ENCODE measurements at regions not wholly inside any gene's neighbourhood (a gene's known extent, or its start where the extent isn't known, plus 50 kb on each side); places are given as distances from the start of the nearest gene placed in this dataset.
"Not testable (repeated sequence)": the region's sequence is repeated elsewhere in the genome, so short reads cannot be mapped to it uniquely, and the experiment has no call there.

DNA sequence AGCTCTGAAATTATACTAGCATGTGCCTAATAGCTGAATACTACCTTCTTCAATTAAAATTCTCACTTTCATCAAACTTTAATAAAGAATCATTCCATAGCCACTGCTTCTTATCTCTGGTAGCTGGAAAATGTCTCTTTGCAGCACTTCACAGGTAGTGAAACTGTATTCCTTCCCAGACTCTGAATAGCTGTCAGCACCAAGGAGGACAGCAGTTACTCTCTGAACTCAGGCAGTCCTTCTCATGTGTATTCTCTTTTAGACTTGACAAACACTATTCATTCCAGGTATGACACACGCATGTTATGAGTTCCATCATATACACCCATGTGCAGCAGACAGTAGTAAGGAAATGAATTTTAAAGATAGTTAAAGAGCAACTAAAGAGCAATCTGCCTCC is 627.1 kb downstream of the EFNA5 start:
- DNase-seq (ENCODE audit: low spot score in 2 of 2) = no peak
- no peak for ATAC-seq
- peaks cover under 1 to 4% of the 10 kb centered on the region in 2 donors for H3K9me3 Mint-ChIP-seq
- no peak overlapping the region for H3K27ac Mint-ChIP-seq
- no peaks in the 10 kb centered on the region for H3K36me3 Mint-ChIP-seq

DNA sequence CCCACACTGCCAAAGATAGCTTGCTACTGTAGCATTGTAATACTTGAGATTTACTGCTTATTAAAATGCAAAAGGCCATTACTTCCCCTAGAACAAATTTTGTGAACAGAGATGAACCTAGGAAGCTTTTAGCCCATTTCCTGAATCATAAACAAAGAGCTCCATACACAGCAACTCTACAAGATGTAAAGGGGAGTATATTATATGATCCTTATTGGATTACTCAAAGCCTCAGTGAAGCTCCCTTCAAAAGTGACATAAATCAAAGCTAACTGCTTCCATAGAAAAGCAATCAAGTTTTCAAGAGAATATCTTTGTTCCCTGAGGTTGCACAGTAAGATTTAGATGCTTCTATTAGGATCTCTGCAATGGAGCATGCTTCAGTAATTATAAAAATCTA is 629.8 kb downstream of the EFNA5 start:
- DNase-seq (ENCODE audit: low spot score in 2 of 2) (no peak), ATAC-seq (no peak)
- no peaks in the 10 kb centered on the region for H3K36me3 Mint-ChIP-seq
- no peak overlapping the region for H3K27ac Mint-ChIP-seq
- H3K9me3 Mint-ChIP-seq = peaks cover 12 to 23% of the 10 kb centered on the region in 2 donors

DNA sequence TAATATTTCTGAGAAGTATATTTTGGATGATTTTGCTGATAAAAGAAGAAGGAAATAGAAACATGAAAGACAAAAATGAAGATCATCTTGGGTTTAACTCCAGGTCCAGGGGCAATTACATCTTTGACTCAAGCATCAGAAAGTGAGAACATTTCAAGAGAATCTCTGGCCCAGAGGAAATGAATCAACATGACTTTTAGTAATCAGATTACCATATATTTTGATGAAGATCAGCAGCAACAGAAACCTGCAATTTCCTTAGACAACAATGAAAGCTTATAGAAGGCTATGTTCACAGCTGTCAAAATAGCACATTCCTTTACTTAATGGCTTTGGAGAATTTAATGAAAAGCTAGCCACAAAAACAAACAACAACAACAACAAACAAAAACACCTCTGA is 638.1 kb downstream of the EFNA5 start:
- ATAC-seq (no peak), DNase-seq (ENCODE audit: low spot score in 2 of 2) (no peak)
- Mint-ChIP-seq H3K9me3 (peaks cover 5 to 12% of the 10 kb centered on the region in 2 donors), H3K36me3 (no peaks in the 10 kb centered on the region), H3K27ac (no peak overlapping the region)

GRCh38 chr5:107028938-107029337 is 641.8 kb downstream of the EFNA5 start:
- H3K27ac Mint-ChIP-seq = no peak overlapping the region
- H3K9me3 Mint-ChIP-seq = peaks cover 0 to 8% of the 10 kb centered on the region in 2 donors
- ATAC-seq (no peak), DNase-seq (ENCODE audit: low spot score in 2 of 2) (no peak)
- no peaks in the 10 kb centered on the region for H3K36me3 Mint-ChIP-seq

DNA sequence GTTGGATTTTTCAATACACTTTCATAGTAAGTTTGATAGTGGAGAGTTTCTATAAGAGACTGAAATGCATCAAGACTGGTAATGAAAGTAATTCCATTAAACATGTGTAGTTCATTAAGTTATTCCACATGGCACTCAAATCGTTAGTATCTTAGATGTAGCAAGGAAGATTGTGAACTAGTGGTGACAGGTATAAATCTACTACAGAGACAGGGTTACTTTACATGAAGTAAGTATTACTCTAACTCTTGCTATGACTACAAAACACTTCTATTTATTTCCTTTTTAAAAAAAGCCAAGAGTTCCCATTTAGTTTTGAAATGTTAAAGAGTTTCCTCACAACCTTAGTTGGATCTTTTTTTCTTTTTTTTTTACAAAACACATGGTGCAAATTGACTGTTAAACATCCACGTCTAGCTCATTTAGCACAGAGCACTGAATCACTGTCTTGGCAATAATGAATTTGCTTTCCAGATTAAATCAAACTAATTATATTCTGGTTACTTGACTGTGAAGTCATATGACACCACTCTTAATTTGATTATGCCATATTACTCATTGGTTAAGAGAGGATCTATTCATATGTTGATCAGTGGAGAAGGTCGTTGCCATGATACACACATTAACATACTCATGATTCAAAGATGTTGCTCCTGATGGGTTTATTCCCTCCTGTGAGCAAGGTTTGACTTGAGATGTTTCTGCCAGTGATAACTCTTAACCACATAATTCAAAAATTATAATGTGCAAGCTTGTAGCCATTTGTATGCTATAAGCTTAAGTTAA is 644.8 kb downstream of the EFNA5 start:
- no peak for DNase-seq (ENCODE audit: low spot score in 2 of 2)
- no peaks in the 10 kb centered on the region for H3K36me3 Mint-ChIP-seq
- no peak for ATAC-seq
- H3K27ac Mint-ChIP-seq = no peak overlapping the region
- peaks cover 0 to 11% of the 10 kb centered on the region in 2 donors for H3K9me3 Mint-ChIP-seq

DNA sequence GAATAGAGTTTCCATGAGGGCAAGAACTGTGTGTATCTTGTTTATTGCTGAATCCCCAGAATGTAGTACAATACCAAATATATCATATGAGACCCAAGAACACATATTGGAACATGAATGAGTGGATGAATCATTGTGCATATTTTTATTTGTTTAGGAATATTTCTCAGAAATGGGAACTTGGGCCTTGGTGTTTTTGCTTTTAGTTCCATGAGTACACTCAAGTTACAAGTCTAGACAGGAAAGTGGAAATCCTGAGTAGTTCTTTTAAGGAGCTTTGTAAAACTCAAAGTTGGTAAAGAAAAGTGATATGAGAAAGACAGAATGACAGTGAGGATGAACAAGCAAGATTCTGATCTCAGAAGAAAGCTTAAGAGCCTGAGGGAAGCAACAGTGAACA is 647.0 kb downstream of the EFNA5 start:
- H3K36me3 Mint-ChIP-seq = no peaks in the 10 kb centered on the region
- no peak overlapping the region for H3K27ac Mint-ChIP-seq
- H3K9me3 Mint-ChIP-seq = peaks cover 0 to 11% of the 10 kb centered on the region in 2 donors
- ATAC-seq (no peak), DNase-seq (ENCODE audit: low spot score in 2 of 2) (no peak)

DNA sequence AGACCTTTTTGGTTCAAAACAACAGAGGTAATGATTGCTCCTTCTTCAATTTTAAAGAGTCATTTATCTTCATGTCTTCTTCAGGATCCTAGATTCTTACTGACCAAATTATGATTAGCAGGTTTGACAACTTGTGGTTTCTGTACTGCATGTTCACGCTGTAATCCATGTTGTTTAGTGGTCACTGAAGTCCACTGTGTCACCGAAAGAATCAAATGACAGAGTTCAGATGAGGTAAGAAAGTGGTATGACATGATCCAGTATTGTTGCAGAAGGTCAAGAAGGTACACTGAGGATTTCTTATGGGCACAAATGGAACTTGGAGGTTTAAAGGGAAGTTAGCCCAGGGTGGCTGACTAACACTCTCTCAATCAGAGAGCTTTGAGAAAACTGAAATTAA is 649.2 kb downstream of the EFNA5 start:
- Mint-ChIP-seq H3K27ac (no peak overlapping the region), H3K9me3 (peaks cover 0 to 9% of the 10 kb centered on the region in 2 donors), H3K36me3 (no peaks in the 10 kb centered on the region)
- no peak for DNase-seq (ENCODE audit: low spot score in 2 of 2)
- no peak for ATAC-seq

GRCh38 chr5:107020626-107021025 is 650.1 kb downstream of the EFNA5 start:
- H3K9me3 Mint-ChIP-seq = peaks cover 0 to 9% of the 10 kb centered on the region in 2 donors

DNA sequence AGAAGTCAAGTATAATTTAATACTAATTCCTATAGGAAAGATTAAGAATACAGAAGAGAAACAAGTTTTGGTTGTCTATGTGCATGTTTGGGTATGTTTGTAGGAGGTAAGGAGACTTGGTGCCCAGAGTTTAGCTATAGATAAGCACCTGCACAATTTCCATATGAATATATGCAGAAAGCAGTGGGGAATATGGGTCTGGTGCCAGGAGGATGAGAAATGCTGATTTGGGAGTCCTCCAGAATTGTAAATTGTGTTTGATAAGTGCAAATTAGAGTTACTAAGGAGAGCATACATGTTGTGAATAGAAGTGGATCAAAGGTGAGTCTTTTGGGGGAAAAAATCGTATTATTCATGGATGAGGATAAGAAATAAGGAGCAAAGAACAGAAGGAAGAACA is 653.1 kb downstream of the EFNA5 start:
- DNase-seq (ENCODE audit: low spot score in 2 of 2) (no peak), ATAC-seq (no peak)
- Mint-ChIP-seq H3K36me3 (no peaks in the 10 kb centered on the region), H3K27ac (no peak overlapping the region), H3K9me3 (peaks cover 4 to 12% of the 10 kb centered on the region in 2 donors)

More at GRCh38 chr5:107020626-107021025, 650.1 kb downstream of the EFNA5 start:
- Mint-ChIP-seq H3K36me3 (no peaks in the 10 kb centered on the region), H3K27ac (no peak overlapping the region)
- ATAC-seq = no peak
- no peak for DNase-seq (ENCODE audit: low spot score in 2 of 2)

- Mint-ChIP-seq H3K9me3 (peaks cover 8 to 16% of the 10 kb centered on the region in 2 donors), H3K36me3 (no peaks in the 10 kb centered on the region), H3K27ac (no peak overlapping the region)
- ATAC-seq = no peak
- DNase-seq (ENCODE audit: low spot score in 2 of 2) = no peak
Observed at GRCh38 chr5:107012371-107012770, 658.4 kb downstream of the EFNA5 start.

DNA sequence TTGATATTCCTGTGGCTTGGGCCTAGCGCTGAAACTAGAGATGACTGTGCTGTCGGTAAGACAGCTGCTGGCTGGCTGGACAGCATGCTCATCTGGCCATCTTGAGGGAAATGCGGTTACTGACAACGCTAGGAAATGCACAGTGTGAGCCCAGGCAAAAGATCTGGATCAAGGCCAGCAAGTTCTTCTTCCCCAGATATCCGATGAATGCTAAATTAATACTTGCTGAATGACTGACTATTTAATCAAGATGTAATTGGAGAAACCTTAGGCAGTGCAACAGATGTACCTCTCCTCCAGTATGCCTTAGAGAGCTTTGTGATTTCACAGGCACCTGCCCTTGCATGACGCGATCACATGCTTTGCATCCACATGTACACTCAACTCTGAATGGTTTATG is 659.1 kb downstream of the EFNA5 start:
- H3K27ac Mint-ChIP-seq = no peak overlapping the region
- peaks cover 8 to 16% of the 10 kb centered on the region in 2 donors for H3K9me3 Mint-ChIP-seq
- no peak for DNase-seq (ENCODE audit: low spot score in 2 of 2)
- H3K36me3 Mint-ChIP-seq = no peaks in the 10 kb centered on the region
- no peak for ATAC-seq

- no peak overlapping the region for H3K27ac Mint-ChIP-seq
- DNase-seq (ENCODE audit: low spot score in 2 of 2) (no peak), ATAC-seq (no peak)
- no peaks in the 10 kb centered on the region for H3K36me3 Mint-ChIP-seq
- H3K9me3 Mint-ChIP-seq = peaks cover 6 to 13% of the 10 kb centered on the region in 2 donors
Observed at GRCh38 chr5:107010060-107010459, 660.7 kb downstream of the EFNA5 start.

GRCh38 chr5:107005653-107006052 is 665.1 kb downstream of the EFNA5 start:
- ATAC-seq = no peak
- DNase-seq (ENCODE audit: low spot score in 2 of 2) = no peak
- no peak overlapping the region for H3K27ac Mint-ChIP-seq
- peaks cover 4% of the 10 kb centered on the region in 2 donors for H3K9me3 Mint-ChIP-seq
- H3K36me3 Mint-ChIP-seq = no peaks in the 10 kb centered on the region

GRCh38 chr5:107005161-107005560 is 665.6 kb downstream of the EFNA5 start:
- ATAC-seq = no peak
- peaks cover 2 to 4% of the 10 kb centered on the region in 2 donors for H3K9me3 Mint-ChIP-seq
- H3K36me3 Mint-ChIP-seq = no peaks in the 10 kb centered on the region
- no peak for DNase-seq (ENCODE audit: low spot score in 2 of 2)
- no peak overlapping the region for H3K27ac Mint-ChIP-seq

DNA sequence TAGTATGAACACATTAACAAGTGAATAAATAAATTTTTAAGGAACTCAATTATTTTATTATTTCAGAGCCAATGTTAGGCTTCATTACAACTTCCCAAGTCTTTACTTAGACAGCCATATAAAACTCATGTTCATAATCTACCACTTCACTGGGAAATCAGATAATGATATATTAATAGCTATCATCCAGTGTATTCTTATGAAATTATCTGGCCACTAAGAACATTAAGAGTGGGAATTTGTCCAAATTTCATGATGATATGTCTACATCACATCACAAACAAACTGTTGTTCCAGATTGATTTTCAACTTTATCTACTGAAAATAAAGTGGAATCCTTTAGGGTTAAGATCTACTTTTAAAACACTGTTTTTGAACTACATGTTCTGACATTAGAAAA is 668.6 kb downstream of the EFNA5 start:
- peaks cover 10 to 19% of the 10 kb centered on the region in 2 donors for H3K9me3 Mint-ChIP-seq
- DNase-seq (ENCODE audit: low spot score in 2 of 2) (no peak), ATAC-seq (no peak)
- H3K27ac Mint-ChIP-seq = no peak overlapping the region
- peaks cover 0 to 11% of the 10 kb centered on the region in 2 donors for H3K36me3 Mint-ChIP-seq

DNA sequence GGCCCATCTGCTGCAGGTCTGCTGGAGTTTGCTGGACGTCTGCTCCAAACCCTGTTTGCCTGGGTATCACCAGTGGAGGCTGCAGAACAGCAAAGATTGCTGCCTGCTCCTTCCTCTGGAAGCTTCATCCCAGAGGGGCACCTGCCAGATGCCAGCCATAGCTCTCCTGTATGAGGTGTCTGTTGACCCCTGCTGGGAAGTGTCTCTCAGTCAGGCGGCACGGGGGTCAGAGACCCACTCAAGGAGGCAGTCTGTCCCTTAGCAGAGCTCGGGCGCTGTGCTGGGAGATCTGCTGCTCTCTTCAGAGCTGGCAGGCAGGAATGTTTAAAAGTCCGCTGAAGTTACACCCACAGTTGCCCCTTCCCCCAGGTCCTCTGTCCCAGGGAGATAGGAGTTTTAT is 671.2 kb downstream of the EFNA5 start:
- H3K27ac Mint-ChIP-seq; DNase-seq (ENCODE audit: low spot score in 2 of 2); ATAC-seq: not testable (repeated sequence)
- H3K36me3 Mint-ChIP-seq = peaks cover 0 to 11% of the 10 kb centered on the region in 2 donors
- peaks cover 14 to 30% of the 10 kb centered on the region in 2 donors for H3K9me3 Mint-ChIP-seq

GRCh38 chr5:106986006-106986405 is 684.7 kb downstream of the EFNA5 start:
- no peak overlapping the region for H3K27ac Mint-ChIP-seq
- H3K36me3 Mint-ChIP-seq = no peaks in the 10 kb centered on the region
- ATAC-seq (no peak), DNase-seq (ENCODE audit: low spot score in 2 of 2) (no peak)
- peaks cover 0 to 6% of the 10 kb centered on the region in 2 donors for H3K9me3 Mint-ChIP-seq

DNA sequence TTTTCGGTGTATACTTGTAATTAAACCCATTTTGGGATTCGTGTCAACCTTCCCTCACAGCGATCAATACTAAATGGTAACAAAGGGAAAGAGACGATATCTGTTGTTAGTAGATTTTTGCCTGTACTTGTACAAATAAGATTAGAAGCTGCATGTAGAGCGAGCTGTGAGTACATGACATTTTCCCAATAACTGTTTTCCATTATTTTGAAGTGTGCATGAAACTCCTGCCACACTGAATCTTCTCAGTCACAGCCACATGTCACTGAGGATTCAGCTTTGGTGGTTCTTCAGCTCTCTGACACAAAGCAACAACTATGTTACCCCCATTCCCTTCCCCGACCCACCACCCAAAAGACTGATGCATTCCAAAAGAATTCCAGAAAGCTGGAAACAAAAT is 685.6 kb downstream of the EFNA5 start:
- peaks cover 0 to 6% of the 10 kb centered on the region in 2 donors for H3K36me3 Mint-ChIP-seq
- no peak for ATAC-seq

More for the DNA sequence above, 685.6 kb downstream of the EFNA5 start:
- H3K9me3 Mint-ChIP-seq = peaks cover under 1 to 6% of the 10 kb centered on the region in 2 donors
- no peak for DNase-seq (ENCODE audit: low spot score in 2 of 2)
- H3K27ac Mint-ChIP-seq = no peak overlapping the region

Measured in activated naive CD4-positive, alpha-beta T cell treated with anti-CD3 and anti-CD28 coated beads, Interleukin-2, amount 50 U/mL, for 72 hours (primary cell).